T-helper 1 cell treated with Interleukin-12 subunit alpha and Interleukin-12 subunit beta and Interleukin-4 antibody, amounts not matched to agents 30 μg/mL and 1 μg/mL, for 36 hours (primary cell): ENCODE measurements at regions not wholly inside any gene's neighbourhood (a gene's known extent, or its start where the extent isn't known, plus 50 kb on each side); places are given as distances from the start of the nearest gene placed in this dataset.

Experiments
- H3K27ac Mint-ChIP-seq: one replicate; pipeline ENCODE4 v1.8.0; 2021; ENCODE audit warnings: mild to moderate bottlenecking, mixed read lengths
- H3K27me3 Mint-ChIP-seq: one replicate; pipeline ENCODE4 v1.8.0; 2021; ENCODE audit warnings: low read depth, mixed read lengths
- H3K36me3 Mint-ChIP-seq: one replicate; pipeline ENCODE4 v1.8.0; 2021; ENCODE audit warnings: low read depth, mixed read lengths
- H3K4me1 Mint-ChIP-seq: one replicate; pipeline ENCODE4 v1.8.0; 2021; ENCODE audit warnings: low read depth, mixed read lengths
- H3K4me3 Mint-ChIP-seq: one replicate; pipeline ENCODE4 v1.8.0; 2021; ENCODE audit warnings: mild to moderate bottlenecking, moderate library complexity, mixed read lengths
- H3K9me3 Mint-ChIP-seq: one replicate; pipeline ENCODE4 v1.8.0; 2021; ENCODE audit warnings: mixed read lengths

DNA sequence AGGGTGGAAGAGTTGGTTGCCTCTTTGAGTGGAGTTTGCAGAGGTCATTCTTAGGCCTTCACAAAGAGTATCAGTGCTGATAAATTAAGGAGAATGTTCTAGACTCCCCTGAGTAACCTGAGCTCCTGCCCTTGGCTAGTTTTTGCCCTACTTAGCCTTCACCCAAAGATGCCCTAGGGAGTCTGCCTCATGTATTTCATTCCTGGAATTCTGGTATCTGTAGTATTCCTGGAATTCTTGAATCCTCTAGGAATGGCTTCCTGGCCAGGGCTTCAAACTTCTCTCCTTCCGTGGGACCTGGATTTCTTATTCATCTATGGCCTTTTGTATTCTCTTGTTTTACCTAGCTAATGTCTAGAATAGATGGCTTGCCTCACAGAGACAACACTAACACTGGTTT is 701.1 kb downstream of the NOVA1 start:
- Mint-ChIP-seq H3K27ac (no peak overlapping the region), H3K4me1 (no peaks in the 10 kb centered on the region), H3K36me3 (no peaks in the 10 kb centered on the region), H3K4me3 (no peak overlapping the region), H3K27me3 (no peaks in the 10 kb centered on the region), H3K9me3 (peaks cover 26% of the 10 kb centered on the region)

DNA sequence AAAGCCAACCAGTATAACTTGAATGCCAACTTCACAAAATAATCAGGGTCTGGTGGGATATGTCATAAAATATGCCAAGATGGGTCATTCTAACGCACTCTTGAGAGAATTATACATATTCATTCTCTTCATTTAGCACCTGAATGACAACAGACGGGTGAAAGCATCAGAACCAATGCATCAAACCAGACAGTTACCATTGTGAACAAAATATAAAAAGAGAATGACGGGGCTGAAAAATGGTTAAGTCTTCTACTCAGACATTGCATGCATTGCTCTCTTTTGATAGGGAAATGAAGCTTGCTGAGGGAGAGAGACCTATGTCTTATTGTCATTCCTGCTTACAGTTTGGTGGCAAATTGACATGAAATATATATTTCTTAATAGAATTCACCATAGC is 702.1 kb downstream of the NOVA1 start:
- H3K4me1 Mint-ChIP-seq = no peaks in the 10 kb centered on the region
- peaks cover 31% of the 10 kb centered on the region for H3K9me3 Mint-ChIP-seq
- H3K4me3 Mint-ChIP-seq = no peak overlapping the region
- H3K27me3 Mint-ChIP-seq = no peaks in the 10 kb centered on the region
- H3K36me3 Mint-ChIP-seq = no peaks in the 10 kb centered on the region
- no peak overlapping the region for H3K27ac Mint-ChIP-seq

DNA sequence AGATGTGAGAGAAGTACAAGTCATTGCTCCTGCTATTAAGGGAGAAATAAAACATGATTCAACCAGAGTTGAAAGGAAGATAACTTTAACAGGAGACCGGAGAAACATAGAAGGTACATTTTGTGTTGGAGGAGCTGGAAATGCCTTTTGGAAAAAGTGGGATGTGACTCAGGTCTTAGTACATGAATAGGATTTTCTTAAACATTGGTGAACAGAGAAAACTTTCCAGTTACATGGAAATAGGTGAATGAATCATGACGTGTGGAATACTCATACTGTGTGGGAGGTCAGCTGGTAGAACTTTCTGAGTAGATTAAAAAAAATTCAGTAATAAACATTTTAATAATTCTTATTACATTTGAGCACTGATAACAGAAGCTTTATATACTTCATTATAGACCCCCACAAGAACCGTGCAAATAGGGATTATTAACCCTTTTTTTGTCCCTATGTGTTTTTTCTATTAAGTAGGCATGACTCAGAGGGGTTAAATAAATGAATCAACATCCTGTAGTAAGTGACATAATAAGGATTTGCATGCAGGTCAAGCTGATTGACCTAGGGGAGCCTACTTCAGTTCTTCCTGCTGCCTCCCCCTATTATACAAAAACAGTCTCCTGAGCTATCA is 710.5 kb downstream of the NOVA1 start:
- Mint-ChIP-seq H3K4me1 (no peaks in the 10 kb centered on the region), H3K27me3 (no peaks in the 10 kb centered on the region), H3K4me3 (no peak overlapping the region), H3K36me3 (no peaks in the 10 kb centered on the region), H3K9me3 (peaks cover 34% of the 10 kb centered on the region), H3K27ac (no peak overlapping the region)

DNA sequence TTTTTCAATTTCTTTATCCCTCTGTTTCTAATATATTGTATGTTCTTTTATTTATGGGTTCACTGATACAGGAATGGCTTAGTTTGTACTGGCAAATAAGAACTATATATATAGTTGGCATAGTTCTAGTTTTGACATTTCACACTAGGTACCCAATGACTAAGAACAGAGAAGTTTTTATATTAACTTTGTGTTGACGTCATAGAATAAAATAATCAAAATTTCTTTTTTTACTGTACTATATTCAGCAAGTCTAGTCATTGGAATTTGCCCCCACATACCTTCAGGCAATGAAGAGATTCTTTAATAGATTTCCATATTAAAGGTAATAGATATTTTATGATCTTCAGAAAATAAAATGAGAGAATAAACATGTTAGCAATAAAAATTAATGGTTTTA is 713.2 kb downstream of the NOVA1 start:
- Mint-ChIP-seq H3K27me3 (no peaks in the 10 kb centered on the region), H3K4me3 (no peak overlapping the region), H3K9me3 (peaks cover 19% of the 10 kb centered on the region), H3K4me1 (no peaks in the 10 kb centered on the region), H3K27ac (no peak overlapping the region), H3K36me3 (no peaks in the 10 kb centered on the region)

DNA sequence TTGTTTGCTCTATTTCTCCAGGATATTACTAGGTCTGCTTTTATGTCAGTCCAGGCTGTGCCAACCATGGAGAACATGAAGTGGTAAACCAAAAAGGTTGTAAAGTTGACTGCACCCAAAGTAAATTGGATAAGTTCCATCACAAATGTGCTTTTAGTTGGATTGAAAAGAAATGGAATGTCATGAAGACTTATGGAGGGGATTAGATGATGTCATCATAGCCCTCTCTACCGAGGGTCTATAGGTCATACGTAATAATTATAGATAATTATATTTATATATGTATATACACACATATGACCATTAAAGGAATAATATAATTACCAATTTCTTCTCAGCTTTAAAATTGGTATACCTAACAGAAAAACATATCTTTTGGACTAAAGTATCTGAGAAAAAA is 714.9 kb downstream of the NOVA1 start:
- H3K9me3 Mint-ChIP-seq = peaks cover 15% of the 10 kb centered on the region
- H3K4me3 Mint-ChIP-seq = no peak overlapping the region
- no peak overlapping the region for H3K27ac Mint-ChIP-seq
- H3K4me1 Mint-ChIP-seq = no peaks in the 10 kb centered on the region
- no peaks in the 10 kb centered on the region for H3K36me3 Mint-ChIP-seq
- no peaks in the 10 kb centered on the region for H3K27me3 Mint-ChIP-seq

DNA sequence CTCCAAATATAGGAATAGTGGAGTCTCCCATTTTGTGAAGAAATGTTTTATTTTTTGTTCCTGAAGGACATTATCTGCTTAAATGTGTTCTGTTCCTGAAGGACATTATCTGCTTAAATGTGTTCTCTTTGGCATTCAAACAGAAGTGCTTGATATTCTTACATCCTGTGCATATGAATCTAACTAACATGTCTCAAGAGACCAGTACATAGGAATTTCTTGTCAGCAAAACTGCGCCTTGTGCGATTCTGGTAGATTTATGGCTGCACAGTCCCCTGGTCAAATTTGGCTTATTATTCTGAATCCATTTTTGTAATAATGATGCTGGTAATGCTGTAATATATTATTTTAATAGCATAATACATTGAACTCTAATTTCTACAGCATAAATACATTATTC is 722.4 kb downstream of the NOVA1 start:
- no peaks in the 10 kb centered on the region for H3K27me3 Mint-ChIP-seq
- no peak overlapping the region for H3K27ac Mint-ChIP-seq
- no peak overlapping the region for H3K4me3 Mint-ChIP-seq
- peaks cover 7% of the 10 kb centered on the region for H3K9me3 Mint-ChIP-seq
- no peaks in the 10 kb centered on the region for H3K4me1 Mint-ChIP-seq
- no peaks in the 10 kb centered on the region for H3K36me3 Mint-ChIP-seq

DNA sequence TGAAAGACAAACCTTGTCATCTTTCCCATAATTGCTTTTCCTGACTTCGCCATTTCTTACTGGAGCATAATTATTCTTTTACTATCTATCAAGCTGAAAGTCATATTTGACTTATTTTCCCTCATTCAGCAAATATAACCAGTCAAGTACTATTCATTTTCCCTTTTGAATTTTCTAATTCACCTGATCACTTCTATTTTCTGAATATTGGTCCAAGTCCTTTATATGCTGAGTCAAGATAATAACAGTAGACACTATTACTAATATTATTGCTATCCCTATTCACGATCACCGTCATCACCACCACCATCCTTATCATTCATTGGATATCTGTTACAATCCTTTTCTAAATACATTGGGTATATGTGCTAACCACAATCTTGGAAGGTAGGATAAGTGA is 728.0 kb downstream of the NOVA1 start:
- Mint-ChIP-seq H3K36me3 (no peaks in the 10 kb centered on the region), H3K9me3 (peaks cover 27% of the 10 kb centered on the region), H3K27me3 (no peaks in the 10 kb centered on the region), H3K27ac (no peak overlapping the region), H3K4me1 (no peaks in the 10 kb centered on the region), H3K4me3 (no peak overlapping the region)

DNA sequence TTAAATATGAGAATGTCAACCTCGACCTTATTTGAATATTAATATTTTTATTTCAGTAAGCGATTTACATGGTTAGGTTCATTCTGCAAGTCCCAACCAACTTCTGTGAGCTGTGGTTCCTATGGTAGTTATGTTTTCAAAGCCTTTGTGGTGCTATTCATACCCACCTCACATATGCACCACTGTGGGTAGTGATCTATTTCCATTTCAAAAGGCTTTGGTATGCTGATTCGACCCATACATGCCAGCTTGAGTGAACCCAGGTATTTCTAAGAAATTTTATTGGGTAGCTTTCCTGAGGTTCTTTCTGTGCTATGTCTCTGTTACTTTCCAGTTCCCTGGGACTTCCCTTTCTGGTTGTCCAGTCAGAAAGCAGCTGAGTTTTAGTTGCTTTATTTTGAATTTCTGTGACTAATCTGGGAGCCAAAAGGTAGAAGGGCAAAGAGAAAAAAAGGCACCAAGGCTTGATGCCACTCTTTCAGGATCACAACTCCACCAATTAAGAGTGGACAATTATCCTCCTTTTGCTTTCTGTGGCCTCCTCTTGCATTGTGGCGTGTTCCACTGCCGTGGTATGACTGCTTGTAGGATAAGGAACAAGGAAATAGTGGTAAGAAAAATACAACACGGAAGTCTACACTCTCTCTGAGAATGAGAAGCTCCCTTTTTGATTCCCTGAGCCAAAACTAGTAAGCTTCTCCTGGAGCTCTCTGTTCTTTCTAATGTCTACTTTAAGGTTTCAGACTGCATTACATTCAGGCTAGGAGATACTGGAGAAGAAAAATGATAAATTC is 729.1 kb downstream of the NOVA1 start:
- Mint-ChIP-seq H3K27me3 (no peaks in the 10 kb centered on the region), H3K9me3 (peaks cover 31% of the 10 kb centered on the region), H3K27ac (no peak overlapping the region), H3K4me3 (no peak overlapping the region), H3K4me1 (no peaks in the 10 kb centered on the region), H3K36me3 (no peaks in the 10 kb centered on the region)

DNA sequence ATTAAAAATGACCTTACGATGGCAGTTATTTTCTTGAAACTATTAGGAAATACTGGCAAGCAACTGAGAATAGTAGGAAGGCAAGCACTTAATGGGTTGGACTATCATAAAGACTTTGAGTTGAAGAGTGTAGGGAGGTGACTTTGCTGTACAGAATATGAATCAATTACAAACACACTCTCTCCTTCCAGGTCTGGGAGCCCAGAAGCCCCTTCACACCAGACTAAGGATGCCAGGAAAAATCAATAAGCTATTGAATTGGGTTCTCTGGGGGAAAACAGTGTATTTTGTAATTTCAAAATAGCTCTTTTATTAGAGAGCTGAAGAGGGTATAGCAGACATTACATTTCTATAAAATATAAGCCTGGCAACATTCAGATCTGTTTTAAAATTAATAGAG is 736.4 kb downstream of the NOVA1 start:
- Mint-ChIP-seq H3K36me3 (no peaks in the 10 kb centered on the region), H3K9me3 (peaks cover 35% of the 10 kb centered on the region), H3K27me3 (no peaks in the 10 kb centered on the region), H3K27ac (no peak overlapping the region), H3K4me1 (no peaks in the 10 kb centered on the region), H3K4me3 (no peak overlapping the region)

DNA sequence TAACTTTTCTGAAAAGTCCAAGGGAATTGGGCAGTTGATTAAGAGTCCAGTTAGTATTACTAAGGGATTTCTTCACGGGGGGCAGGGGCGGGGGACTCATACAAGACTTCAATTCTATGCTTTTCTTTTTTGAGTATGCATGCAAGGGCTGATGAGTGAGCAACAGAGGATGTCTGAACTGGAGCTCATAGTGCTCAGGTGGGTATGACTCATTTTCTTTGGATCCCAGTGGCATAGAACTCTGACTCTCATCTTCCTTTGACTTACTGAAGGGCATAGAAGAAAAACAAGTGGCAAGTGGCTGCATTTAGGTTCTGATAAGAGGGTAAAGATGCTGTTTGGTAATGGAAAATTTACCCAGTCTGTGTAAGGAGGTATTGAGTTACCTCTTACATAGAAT is 749.2 kb downstream of the NOVA1 start:
- Mint-ChIP-seq H3K27ac (no peak overlapping the region), H3K9me3 (peaks cover 15% of the 10 kb centered on the region), H3K4me1 (no peaks in the 10 kb centered on the region), H3K27me3 (no peaks in the 10 kb centered on the region), H3K36me3 (no peaks in the 10 kb centered on the region), H3K4me3 (no peak overlapping the region)

DNA sequence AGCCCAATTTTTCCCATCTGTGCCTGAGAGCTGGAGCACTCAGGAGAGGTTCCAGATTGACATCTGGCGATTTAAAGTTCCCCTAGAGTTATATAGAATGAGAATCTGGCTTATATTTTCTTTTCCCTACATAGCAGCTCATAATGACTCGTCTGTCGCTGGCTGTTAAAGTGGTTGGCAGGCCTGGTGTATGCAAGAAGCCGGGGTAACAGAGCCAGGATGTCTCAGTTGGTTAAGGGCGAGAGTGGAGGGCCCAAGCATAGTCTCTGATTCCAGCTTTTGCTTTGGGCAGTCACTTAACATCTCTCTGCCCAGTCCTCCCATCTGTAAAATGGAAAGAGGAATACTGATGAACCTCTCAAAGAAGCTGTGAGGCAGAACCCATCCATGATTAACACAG is 751.6 kb downstream of the NOVA1 start:
- Mint-ChIP-seq H3K36me3 (no peaks in the 10 kb centered on the region), H3K4me1 (no peaks in the 10 kb centered on the region), H3K4me3 (no peak overlapping the region)

DNA sequence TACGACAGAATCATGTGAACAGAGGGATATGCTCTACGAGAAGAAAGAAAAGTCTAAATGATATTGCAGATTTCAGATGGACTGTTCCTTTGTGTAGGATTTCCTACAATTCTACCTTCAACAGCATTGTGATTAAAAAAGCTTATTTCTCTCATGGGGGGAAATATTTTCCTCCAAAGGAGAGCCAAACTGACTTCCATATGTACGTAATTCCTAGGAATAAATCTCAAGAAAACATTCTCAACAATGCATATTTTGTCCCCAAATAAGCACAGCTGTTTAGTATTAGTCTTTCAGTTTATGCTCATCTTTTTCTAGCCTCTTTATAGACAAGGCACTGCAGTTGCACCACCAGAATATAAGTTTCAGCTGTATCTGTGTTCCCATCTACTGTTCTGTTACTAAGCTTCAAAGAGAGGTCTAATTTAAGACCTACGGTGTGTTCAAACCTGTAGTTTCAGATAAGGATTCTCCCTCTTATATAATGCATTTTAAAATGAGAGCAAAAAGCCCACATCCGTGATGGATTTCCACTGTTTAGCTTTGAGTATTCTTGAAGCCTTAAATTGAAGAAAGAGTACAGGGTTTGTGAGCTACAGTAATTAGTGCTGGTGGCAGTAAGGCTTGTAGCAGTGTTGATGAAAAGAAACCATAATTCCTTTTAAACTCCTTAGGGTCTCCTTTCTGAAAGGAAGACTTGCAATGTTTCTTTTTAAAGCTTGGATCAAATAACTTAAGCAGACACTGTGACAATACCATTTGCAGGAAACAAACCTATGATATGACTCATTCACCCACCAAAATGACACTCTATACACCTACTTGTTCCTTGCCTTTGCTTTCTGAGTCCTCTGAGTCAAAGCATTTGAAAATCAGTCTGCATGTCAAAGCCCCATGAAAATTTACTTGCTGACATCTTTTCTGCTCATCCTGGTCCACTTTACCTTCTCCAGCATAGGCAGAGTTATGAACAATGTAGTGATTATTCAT is 754.1 kb downstream of the NOVA1 start:
- Mint-ChIP-seq H3K36me3 (no peaks in the 10 kb centered on the region), H3K4me3 (no peak overlapping the region), H3K27ac (no peak overlapping the region), H3K4me1 (no peaks in the 10 kb centered on the region), H3K9me3 (peaks cover 9% of the 10 kb centered on the region), H3K27me3 (no peaks in the 10 kb centered on the region)

More for the DNA sequence above, 751.6 kb downstream of the NOVA1 start:
- Mint-ChIP-seq H3K27ac (no peak overlapping the region), H3K27me3 (no peaks in the 10 kb centered on the region), H3K9me3 (peaks cover 15% of the 10 kb centered on the region)

DNA sequence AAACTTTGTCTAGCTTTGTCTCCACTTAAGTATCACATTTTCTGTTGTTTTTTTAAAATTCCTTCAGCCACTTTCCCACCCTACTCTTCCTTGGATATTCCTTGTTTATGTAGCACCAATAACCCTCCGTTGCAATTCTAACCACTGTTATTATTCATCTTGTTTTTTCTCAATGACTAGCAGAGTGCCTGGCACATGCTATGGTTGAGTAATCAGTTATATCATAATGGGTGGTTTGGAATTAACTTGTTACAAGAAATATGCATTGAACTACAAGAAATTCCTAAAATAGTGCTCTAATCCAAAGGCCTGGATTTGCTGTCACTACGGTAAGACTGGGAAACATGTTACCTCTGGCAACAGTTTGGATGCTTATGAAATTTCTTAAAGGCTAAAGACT is 756.6 kb downstream of the NOVA1 start:
- Mint-ChIP-seq H3K36me3 (no peaks in the 10 kb centered on the region), H3K27me3 (no peaks in the 10 kb centered on the region), H3K4me1 (no peaks in the 10 kb centered on the region), H3K9me3 (peaks cover 7% of the 10 kb centered on the region), H3K27ac (no peak overlapping the region), H3K4me3 (no peak overlapping the region)

DNA sequence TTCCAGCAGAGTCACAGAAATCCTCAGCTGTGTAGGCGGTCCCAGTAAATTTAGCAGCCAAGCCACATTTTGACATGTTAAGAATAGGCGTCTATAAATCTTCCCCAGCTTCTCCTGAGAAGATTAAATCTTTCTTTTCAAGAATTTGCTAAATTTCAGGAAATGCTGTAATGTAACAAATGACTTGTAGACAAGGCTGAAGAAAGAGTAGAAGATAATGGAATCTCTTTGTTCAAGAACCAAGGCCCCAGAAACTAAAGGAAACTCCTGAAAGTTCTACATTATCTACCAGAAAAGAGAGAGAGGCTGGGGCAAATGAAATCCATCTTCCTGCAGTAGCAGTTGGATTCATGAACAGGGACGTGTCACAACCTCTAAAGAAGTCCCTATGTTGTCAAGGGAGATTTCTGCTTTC is 760.3 kb downstream of the NOVA1 start:
- Mint-ChIP-seq H3K4me1 (no peaks in the 10 kb centered on the region), H3K27me3 (no peaks in the 10 kb centered on the region), H3K27ac (no peak overlapping the region), H3K36me3 (no peaks in the 10 kb centered on the region), H3K9me3 (peaks cover 9% of the 10 kb centered on the region), H3K4me3 (no peak overlapping the region)
